HK-2 (cell line): ENCODE measurements at regions not wholly inside any gene's neighbourhood (a gene's known extent, or its start where the extent isn't known, plus 50 kb on each side); places are given as distances from the start of the nearest gene placed in this dataset.
A peak's percentile ranks its signal among the peaks of the same experiment; 100 is the strongest.

ENCODE experiments used
- DNase-seq: peaks from one replicate; pipeline ENCODE4 v3.0.0-alpha.2; 2018; ENCODE audit not compliant: unreplicated experiment

- no peak for DNase-seq
These were observed 131.0 kb downstream of the PDGFRA start for GRCh38 chr4:54359919-54360650.

DNA sequence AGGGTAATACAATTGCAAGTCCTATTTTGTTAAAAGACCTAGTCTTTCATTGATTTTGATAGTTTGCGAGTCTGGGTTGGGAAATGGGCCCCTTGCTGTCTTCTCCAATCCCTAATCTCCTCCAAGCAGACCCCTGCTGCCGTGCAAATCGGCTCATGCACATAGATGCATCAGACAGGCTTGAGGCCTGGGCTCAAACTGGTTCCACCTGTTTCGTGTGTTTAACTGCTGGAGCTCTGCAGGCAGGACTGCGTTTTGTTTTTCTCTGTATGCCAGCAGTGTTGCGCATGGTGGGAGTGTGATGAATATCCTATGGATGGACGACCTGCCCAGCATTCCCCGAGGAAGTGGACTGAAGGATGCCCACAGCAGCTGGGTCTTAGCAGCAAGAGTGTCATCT is 133.9 kb downstream of the PDGFRA start:
- no peak for DNase-seq

GRCh38 chr4:54365691-54366090 is 136.6 kb downstream of the PDGFRA start:
- DNase-seq = no peak

DNA sequence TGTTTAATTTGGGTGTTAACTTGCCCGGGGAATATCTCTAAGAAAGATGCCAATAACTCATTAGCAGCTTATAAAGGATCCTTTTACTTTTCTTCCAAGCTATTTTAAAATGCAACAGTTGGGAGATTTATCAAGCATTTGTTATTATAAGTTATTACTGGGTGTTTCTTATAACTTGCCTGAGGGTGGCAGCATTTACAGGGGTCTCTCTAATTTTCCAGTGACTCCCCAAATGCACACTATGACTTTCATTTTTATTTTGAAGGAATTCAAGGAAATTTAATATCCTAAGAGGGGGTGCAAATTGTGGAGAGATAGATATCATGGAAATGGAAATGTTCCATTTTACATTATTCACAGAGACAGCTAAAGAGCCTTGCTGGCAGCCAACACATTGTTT is 138.0 kb downstream of the PDGFRA start:
- no peak for DNase-seq

DNA sequence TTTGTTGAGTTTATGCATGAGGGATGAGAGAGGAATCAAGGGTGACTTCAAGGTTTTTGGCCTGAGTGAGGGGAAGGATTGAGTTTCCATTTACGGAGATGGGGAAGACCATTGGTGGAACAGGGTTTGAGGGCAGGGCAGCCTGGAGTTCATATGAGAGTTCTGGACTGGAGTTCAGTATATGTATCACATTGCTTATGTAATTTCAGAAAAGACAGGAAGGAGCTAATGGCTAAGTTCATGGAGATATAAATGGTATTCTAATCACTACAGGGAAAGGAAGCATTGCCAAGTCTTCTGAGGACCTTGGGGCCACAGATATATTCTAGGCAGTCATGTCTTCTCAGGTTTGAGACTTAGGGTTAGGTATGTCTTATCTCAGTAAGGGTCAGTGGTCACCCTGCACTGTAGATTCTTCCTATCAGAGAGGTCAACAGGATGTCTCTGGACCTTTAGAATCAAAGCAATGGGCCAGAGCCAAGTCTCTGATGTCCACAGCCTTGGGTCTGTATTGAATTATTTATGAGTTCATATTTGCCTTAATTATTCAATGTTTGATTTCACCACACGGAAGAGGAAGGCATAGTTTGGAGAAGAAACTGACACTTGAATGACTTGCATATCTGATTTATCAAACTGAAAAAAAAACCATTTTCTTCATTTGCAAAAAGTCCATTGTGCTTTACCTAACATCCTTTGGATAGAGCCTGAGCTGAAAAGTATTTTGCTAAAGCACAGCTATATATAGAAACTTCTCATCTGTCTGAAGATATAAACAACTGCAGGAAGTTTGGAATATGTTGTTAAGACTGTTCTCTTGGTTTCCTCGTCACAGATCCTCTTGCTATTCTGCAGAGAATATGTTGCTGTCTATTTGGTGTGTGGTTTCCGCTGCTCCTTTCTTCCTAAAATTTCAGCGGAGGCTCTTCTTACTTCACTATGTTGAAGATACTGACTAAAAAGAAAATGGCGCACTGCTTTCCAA is 139.5 kb downstream of the PDGFRA start:
- DNase-seq = no peak

DNA sequence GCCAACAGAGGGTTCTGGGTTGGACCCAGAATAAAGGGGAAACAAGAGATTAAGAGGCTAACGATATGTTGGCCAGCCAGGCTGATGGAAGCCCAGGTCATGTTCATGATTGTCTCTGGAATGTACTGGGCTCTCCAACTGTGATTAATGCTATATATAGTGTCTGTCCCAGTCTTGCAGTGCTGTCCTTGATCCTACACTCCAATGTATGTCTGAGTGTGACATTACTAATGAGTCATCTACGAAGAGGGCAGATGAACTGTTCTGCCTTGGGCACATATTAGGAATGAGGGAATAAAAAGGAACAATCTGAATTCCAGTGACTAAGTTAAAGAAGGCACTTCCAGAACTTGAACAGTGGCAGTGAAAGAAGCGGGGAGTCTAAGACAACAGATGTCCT is 142.1 kb downstream of the PDGFRA start:
- no peak for DNase-seq

- no peak for DNase-seq
These were observed 143.9 kb downstream of the PDGFRA start for GRCh38 chr4:54372951-54373350.

DNA sequence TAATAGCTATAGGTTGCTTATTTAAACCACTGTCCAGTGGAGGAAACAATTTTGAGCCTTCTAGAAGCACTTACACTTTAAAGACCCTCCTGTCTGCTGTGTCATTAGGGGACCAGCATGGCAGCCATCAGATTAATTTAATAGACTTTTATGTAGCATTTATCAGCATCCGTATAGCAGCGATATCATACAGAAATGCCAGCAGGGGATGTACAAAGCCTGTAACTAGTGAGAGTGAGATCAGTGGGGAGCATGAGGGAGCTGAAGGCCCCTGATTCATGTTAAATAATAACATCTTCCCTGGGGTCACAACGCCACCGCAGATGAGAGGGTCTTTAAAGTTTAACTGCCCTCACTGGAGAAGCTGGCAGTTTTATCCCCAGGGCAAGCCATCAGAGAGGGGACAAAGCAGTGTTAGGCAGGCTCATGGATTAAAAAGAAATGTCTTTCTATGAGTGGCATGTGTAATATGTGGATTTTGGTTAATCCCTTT is 144.7 kb downstream of the PDGFRA start:
- DNase-seq = no peak

DNA sequence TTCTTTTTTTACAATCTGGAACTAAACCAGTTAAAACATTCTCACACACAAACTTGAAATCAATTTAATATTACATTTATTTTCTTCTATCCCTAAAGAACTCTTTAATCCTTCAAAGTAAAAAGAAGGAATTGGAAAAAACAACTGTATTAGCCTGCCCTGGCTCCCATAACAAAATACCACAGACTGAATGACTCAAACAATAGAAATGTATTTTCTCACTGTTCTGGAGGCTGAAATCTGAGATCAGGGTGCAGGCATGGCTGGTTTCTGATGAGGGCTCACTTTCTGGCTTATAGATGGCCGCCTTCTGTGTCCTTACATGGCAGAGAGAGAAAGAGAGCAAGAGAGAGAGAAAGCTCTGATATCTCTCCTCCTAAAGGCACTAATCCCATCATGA is 149.4 kb downstream of the PDGFRA start:
- no peak for DNase-seq

GRCh38 chr4:54384152-54384551 is 155.1 kb downstream of the PDGFRA start:
- no peak for DNase-seq

- DNase-seq = no peak
These were observed 155.5 kb downstream of the PDGFRA start for GRCh38 chr4:54384563-54384962.

DNA sequence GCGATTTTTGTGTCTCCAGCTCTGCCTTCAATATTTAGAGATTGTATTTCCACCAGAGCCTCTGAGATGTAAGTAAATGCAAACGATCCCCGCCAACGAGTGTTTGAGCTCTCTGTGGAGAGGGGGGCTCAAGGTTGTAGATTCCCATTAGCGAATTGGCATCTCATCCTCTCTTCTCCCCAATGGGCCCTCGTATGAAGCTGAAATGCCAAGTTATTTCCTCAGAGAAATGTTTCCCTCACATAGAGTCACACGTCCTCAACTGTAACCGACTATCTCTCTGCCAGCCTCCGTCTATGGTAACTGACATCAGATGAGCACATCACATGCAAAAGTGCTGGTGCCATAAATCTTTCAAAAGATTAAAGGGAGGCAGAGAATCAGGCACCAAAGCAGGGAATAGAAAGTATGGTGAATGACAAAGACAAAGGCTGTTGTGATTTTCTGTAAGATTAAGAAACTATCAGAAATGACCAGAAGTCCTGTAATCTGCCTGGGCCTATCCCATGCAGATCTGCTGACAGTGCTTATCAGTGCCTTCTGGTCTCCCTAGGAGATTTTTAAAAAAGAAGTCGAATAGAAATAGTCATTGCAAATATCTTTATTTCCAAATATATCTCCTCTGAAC is 157.1 kb downstream of the PDGFRA start:
- no peak for DNase-seq

DNA sequence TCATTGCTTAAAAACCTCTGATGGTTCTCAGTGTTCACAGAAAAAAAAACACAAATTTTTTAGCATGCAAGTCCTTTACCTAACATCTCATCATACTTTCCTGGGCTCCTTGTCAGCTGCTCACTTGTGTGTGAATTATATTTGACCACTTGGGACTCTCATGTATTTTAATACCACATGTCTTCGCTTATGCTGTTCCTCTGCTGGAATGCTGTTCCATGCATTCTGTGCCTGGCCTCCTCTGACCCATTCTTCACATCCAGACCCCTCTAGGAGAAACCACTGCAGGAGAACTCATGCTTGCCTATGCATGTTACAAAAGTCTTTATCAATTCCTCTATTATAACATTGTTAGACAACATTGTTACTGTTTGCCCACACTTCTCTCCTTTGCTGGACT is 157.6 kb downstream of the PDGFRA start:
- no peak for DNase-seq

- no peak for DNase-seq
These were observed 161.6 kb downstream of the PDGFRA start for GRCh38 chr4:54390670-54391069.

- DNase-seq = no peak
These were observed 162.0 kb downstream of the PDGFRA start for GRCh38 chr4:54391104-54391503.

GRCh38 chr4:54392479-54392878 is 163.4 kb downstream of the PDGFRA start:
- DNase-seq = no peak

GRCh38 chr4:54393243-54393642 is 164.2 kb downstream of the PDGFRA start:
- DNase-seq = no peak

DNA sequence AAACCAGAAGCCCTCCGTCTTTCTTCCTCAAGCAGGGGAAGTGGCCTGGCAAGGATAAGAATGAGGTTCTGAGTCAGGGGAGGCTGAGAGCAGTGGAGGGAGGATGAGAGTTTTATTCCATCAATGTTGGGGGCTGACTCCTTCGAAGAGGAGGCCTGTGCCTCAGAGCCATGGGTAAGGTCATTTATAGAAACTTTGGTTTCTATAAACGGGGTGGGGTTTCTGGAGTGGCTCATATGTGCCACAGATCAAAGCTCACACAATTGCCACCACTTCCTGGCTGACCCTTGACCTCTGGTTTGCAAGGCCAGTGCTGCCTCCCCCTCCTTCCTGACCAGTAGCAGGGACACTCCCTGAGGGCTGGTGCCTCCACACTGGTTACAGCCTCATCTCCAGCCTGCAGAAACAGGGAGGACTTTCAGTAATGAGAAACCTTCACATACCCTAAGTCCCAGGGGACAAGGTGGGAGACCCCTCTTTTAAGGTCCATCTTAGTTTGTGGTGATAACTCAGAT is 166.0 kb downstream of the PDGFRA start:
- no peak for DNase-seq

GRCh38 chr4:54400188-54400587 is 171.1 kb downstream of the PDGFRA start:
- no peak for DNase-seq

DNA sequence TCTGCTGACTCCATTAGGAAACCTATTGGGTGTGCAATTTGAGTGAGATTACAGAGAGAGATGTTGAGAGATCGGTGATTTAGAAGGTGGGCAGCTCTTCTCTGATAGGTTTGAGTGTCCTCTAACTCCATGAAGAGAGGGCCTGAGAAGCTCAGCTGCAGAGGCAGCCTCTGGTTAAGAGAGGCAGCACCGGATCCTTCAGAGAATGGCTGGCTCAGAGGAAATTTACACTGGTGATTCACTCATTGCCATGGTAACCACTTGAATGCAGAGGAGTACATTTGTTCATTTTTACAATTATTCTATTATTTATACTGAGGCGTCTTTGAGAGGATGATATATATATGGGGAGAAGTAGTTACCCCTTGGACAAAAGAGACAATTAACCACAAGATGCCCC is 171.7 kb downstream of the PDGFRA start:
- DNase-seq = peak; percentile 8

DNA sequence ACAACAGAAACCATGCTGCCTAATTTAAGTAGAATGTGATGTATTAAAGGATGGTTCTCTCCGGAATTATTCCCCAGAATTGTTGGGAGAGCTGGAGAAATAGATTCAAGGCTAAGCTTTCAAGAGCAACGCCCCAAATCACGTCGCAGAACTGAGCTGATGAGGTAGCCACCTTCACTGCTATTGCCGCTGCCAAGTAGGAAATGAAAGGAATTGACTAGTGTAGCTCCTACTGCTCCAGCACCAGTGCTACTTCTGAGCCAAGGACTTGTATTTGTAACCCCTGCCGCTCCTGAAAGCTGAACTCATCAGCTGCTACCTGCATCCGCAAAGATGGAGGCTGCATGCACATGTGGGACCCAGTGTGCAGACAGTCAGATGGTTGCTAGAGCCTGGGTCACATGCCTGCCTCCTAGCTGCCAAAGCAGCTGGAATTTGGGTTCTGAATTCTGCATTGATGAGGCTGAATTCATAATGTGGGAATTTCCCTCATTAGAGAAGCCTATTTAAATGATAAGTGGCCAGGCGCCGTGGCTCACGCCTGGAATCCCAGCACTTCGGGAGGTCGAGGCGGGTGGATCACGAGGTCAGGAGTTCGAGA is 173.9 kb downstream of the PDGFRA start:
- no peak for DNase-seq
